Activated CD4-positive, alpha-beta T cell treated with anti-CD3 and anti-CD28 coated beads for 1 hour (primary cell): ENCODE measurements at regions not wholly inside any gene's neighbourhood (a gene's known extent, or its start where the extent isn't known, plus 50 kb on each side); places are given as distances from the start of the nearest gene placed in this dataset.

ENCODE experiments used
- DNase-seq: peaks from one replicate; pipeline ENCODE4 v3.0.0-alpha.2; 2020

GRCh38 chr1:42033629-42034028 lies 114.9 kb upstream of the HIVEP3 start:
- no peak for DNase-seq

GRCh38 chr1:42017730-42018129 lies 99.0 kb upstream of the HIVEP3 start:
- no peak for DNase-seq

- DNase-seq, result no peak
Observed at GRCh38 chr1:42017259-42017658, 98.5 kb upstream of the HIVEP3 start.

- no peak for DNase-seq
Observed at GRCh38 chr1:42014823-42015222, 96.1 kb upstream of the HIVEP3 start.

GRCh38 chr1:42013881-42014470 lies 95.3 kb upstream of the HIVEP3 start:
- no peak for DNase-seq

- no peak for DNase-seq
Observed at GRCh38 chr1:42012852-42013251, 94.1 kb upstream of the HIVEP3 start.

GRCh38 chr1:42010381-42010780 lies 91.7 kb upstream of the HIVEP3 start:
- DNase-seq, result no peak

- DNase-seq, result no peak
Observed at GRCh38 chr1:42008264-42008663, 89.5 kb upstream of the HIVEP3 start.

GRCh38 chr1:42006836-42007235 lies 88.1 kb upstream of the HIVEP3 start:
- DNase-seq, result no peak

- DNase-seq, result no peak
Observed at GRCh38 chr1:42006093-42006492, 87.4 kb upstream of the HIVEP3 start.

GRCh38 chr1:42005530-42005929 lies 86.8 kb upstream of the HIVEP3 start:
- no peak for DNase-seq

- DNase-seq, result no peak
Observed at GRCh38 chr1:42004860-42005259, 86.1 kb upstream of the HIVEP3 start.

- DNase-seq, result no peak
Observed at GRCh38 chr1:42004322-42004721, 85.6 kb upstream of the HIVEP3 start.

GRCh38 chr1:42003433-42003832 lies 84.7 kb upstream of the HIVEP3 start:
- DNase-seq, result no peak

- no peak for DNase-seq
Observed at GRCh38 chr1:42002220-42002619, 83.5 kb upstream of the HIVEP3 start.

- DNase-seq, result no peak
Observed at GRCh38 chr1:42000766-42001165, 82.0 kb upstream of the HIVEP3 start.

- DNase-seq, result no peak
Observed at GRCh38 chr1:41999884-42000283, 81.2 kb upstream of the HIVEP3 start.

GRCh38 chr1:41998250-41998649 lies 79.5 kb upstream of the HIVEP3 start:
- DNase-seq, result no peak

- DNase-seq, result no peak
Observed at GRCh38 chr1:41997153-41997552, 78.4 kb upstream of the HIVEP3 start.

GRCh38 chr1:41995441-41996130 lies 76.9 kb upstream of the HIVEP3 start:
- no peak for DNase-seq

- no peak for DNase-seq
Observed at GRCh38 chr1:41994195-41994894, 75.6 kb upstream of the HIVEP3 start.

GRCh38 chr1:41983451-41983850 lies 64.7 kb upstream of the HIVEP3 start:
- DNase-seq, result no peak

- no peak for DNase-seq
Observed at GRCh38 chr1:41981796-41982195, 63.1 kb upstream of the HIVEP3 start.
